ENCODE measurements at regions not wholly inside any gene's neighbourhood (a gene's known extent, or its start where the extent isn't known, plus 50 kb on each side); places are given as distances from the start of the nearest gene placed in this dataset.

GRCh38 chr5:147963948-147964693, 57.8 kb upstream of the C5orf46 start:
- DNase-seq, result peak in 1 of 2 donors; percentile 9

DNA sequence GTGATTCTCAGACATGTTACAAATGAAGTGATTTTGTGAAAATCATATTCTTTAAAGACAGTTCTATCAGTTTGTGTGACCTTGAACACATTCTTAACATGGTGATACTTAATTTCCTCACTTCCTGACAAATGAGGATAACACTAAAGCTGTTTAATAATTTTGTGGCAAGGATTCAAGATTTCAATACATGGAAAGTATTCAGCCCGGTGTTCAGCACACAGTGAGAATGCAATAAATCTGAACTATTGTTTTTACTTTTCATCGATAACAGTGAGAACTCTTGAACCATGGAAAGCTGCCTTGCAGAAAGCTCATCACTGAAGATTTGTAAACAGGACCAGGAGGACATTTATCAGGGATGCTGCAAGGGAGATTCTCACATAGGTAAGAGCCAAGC, 57.1 kb upstream of the C5orf46 start:
- no peak for DNase-seq

DNA sequence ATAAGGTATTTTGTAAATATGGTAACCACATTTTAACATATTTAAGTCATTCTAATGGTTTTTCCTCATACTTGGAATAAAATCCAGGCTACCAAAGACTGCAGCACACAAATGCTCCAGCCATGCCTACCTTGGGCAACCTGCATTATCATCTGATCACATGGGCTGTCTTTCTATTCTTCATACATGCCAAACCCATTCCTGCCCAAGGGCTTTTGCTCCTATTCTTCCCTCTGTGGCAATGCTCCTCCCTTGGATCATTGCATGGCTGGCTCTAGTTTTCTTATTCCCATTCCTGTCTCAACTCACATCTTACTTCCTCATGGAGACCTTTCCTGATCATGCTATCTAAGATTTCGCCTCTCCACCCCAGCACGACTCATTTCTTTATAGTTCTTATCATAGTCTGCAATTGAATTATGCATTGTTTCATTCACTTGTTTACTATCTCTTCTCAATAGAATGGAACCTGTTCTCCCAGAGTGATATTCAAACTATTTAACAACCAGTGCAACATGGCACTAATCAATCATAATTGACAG, 54.9 kb upstream of the C5orf46 start:
- no peak for DNase-seq

- DNase-seq, result no peak
These were observed 51.6 kb upstream of the C5orf46 start for GRCh38 chr5:147957901-147958300.

DNA sequence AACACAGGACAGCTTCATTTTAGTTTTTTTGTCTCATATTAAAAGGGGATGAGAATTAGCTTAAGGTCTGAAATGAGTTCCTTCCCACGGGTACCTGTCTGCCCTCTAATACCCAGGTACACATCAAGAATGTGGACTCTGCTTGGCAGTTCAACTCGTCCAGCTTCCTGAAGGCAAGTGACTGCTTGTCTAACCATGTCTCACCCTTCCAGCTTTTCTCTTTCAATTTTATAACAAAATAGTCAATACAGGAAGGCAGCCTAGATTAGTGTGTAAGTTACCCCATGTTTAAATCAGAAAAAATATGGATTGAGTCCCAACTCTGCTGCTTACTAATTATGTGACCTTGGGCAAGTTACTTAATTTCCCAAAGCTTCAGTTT, 50.5 kb upstream of the C5orf46 start:
- no peak for DNase-seq

- no peak for DNase-seq
These were observed 49.9 kb upstream of the C5orf46 start for GRCh38 chr5:147956064-147956841.
